ENCODE measurements at regions not wholly inside any gene's neighbourhood (a gene's known extent, or its start where the extent isn't known, plus 50 kb on each side); places are given as distances from the start of the nearest gene placed in this dataset.
A peak's percentile ranks its signal among the peaks of the same experiment; 100 is the strongest.

- no peak for DNase-seq (ENCODE audit: low spot score)
- no peaks in the 10 kb centered on the region for H3K36me3 ChIP-seq (ENCODE audit: control insufficient read depth in 4 of 4, insufficient read depth in 3 of 4, low read depth in 1 of 4, low read length in 3 of 4)
- H3K27me3 ChIP-seq (ENCODE audit: control insufficient read depth in 4 of 4, insufficient read depth in 4 of 4, low read length in 3 of 4) = no peaks in the 10 kb centered on the region
- no peaks in the 10 kb centered on the region for H3K9me3 ChIP-seq (ENCODE audit: control insufficient read depth in 4 of 4, low read length in 3 of 4)
- peak overlapping the region; percentile 73 to 86 (median 77) for H3K4me3 ChIP-seq (ENCODE audit: low read depth in 1 of 3, low read length in 3 of 3)
- TF ChIP-seq FOXA2 (IDR thresholded peaks at IDR 0.05) (no peak), ZBTB33 (IDR thresholded peaks at IDR 0.05) (no peak), HNF4A (conservative IDR thresholded peaks at IDR 0.05) (no peak), MAX (IDR thresholded peaks at IDR 0.05) (no peak), HNF4G (IDR thresholded peaks at IDR 0.05) (no peak), RXRA (IDR thresholded peaks at IDR 0.05) (no peak), ATF3 (IDR thresholded peaks at IDR 0.05) (no peak), GABPA (IDR thresholded peaks at IDR 0.05 in 1 of 2, conservative IDR thresholded peaks at IDR 0.05 in 1 of 2) (no peak), RAD21 (IDR thresholded peaks at IDR 0.05) (peak; percentile 43 to 55), YY1 (IDR thresholded peaks at IDR 0.05) (no peak), REST (IDR thresholded peaks at IDR 0.05) (no peak), EGR1 (IDR thresholded peaks at IDR 0.05; ENCODE audit: low read depth in 2 of 2) (peak in 1 of 2 donors; percentile 6), FOXA1 (IDR thresholded peaks at IDR 0.05) (no peak), TAF1 (conservative IDR thresholded peaks at IDR 0.05) (no peak)
- H3K4me1 ChIP-seq (ENCODE audit: control insufficient read depth in 4 of 4, insufficient read depth in 4 of 4, low read length in 3 of 4) = peaks cover 0 to 14% (median 10%) of the 10 kb centered on the region in 4 donors
- peak overlapping the region; percentile 80 to 91 for H3K9ac ChIP-seq (ENCODE audit: low read depth in 1 of 2, low read length in 2 of 2)
- peak overlapping the region; percentile 86 to 89 for H3K27ac ChIP-seq (ENCODE audit: low read depth in 1 of 2, low read length in 2 of 2)
- under 1% methylated on average over 66 of the region's 66 CpGs for WGBS
Observed at GRCh38 chr2:144331674-144332355, 188.1 kb downstream of the ZEB2 start.

- no peaks in the 10 kb centered on the region for H3K36me3 ChIP-seq (ENCODE audit: control insufficient read depth in 4 of 4, insufficient read depth in 3 of 4, low read depth in 1 of 4, low read length in 3 of 4)
- peaks cover 0 to 14% (median 10%) of the 10 kb centered on the region in 4 donors for H3K4me1 ChIP-seq (ENCODE audit: control insufficient read depth in 4 of 4, insufficient read depth in 4 of 4, low read length in 3 of 4)
- peak overlapping the region; percentile 73 to 86 (median 77) for H3K4me3 ChIP-seq (ENCODE audit: low read depth in 1 of 3, low read length in 3 of 3)
- H3K9me3 ChIP-seq (ENCODE audit: control insufficient read depth in 4 of 4, low read length in 3 of 4) = no peaks in the 10 kb centered on the region
- peak overlapping the region; percentile 80 to 91 for H3K9ac ChIP-seq (ENCODE audit: low read depth in 1 of 2, low read length in 2 of 2)
- peak overlapping the region; percentile 86 to 89 for H3K27ac ChIP-seq (ENCODE audit: low read depth in 1 of 2, low read length in 2 of 2)
- H3K27me3 ChIP-seq (ENCODE audit: control insufficient read depth in 4 of 4, insufficient read depth in 4 of 4, low read length in 3 of 4) = no peaks in the 10 kb centered on the region
- 9% methylated on average over 12 of the region's 12 CpGs for WGBS
- no peak for DNase-seq (ENCODE audit: low spot score)
- TF ChIP-seq RXRA (IDR thresholded peaks at IDR 0.05) (no peak), JUND (IDR thresholded peaks at IDR 0.05) (no peak), TAF1 (conservative IDR thresholded peaks at IDR 0.05) (no peak), HNF4A (conservative IDR thresholded peaks at IDR 0.05) (no peak), FOXA1 (IDR thresholded peaks at IDR 0.05) (no peak), CTCF (IDR thresholded peaks at IDR 0.05; ENCODE audit: low read depth, low read length, missing input control) (no peak), YY1 (IDR thresholded peaks at IDR 0.05) (no peak), EGR1 (IDR thresholded peaks at IDR 0.05; ENCODE audit: low read depth in 2 of 2) (no peak), GABPA (IDR thresholded peaks at IDR 0.05 in 1 of 2, conservative IDR thresholded peaks at IDR 0.05 in 1 of 2) (no peak), HNF4G (IDR thresholded peaks at IDR 0.05) (no peak), RAD21 (IDR thresholded peaks at IDR 0.05) (no peak), REST (IDR thresholded peaks at IDR 0.05) (no peak), FOXA2 (IDR thresholded peaks at IDR 0.05) (no peak), SP1 (IDR thresholded peaks at IDR 0.05) (no peak)
Observed at GRCh38 chr2:144330951-144331673, 188.8 kb downstream of the ZEB2 start.
